ENCODE measurements at regions not wholly inside any gene's neighbourhood (a gene's known extent, or its start where the extent isn't known, plus 50 kb on each side); places are given as distances from the start of the nearest gene placed in this dataset.

GRCh38 chr20:6831461-6831860, 64.0 kb downstream of the BMP2 start:
- ChIA-PET CTCF (interaction anchor here (0.6 kb wide), 1 partner anchor 812 kb away, joined by 10 read pairs; no protein-coding TSS in a partner anchor), POLR2A (no interaction called here)
- Histone ChIP-seq H3K9me3 (ENCODE audit: control insufficient read depth, insufficient read depth, low read depth, low read length) (no peaks in the 10 kb centered on the region), H3K27ac (ENCODE audit: low read length) (no peak overlapping the region), H3K4me3 (ENCODE audit: low read depth in 2 of 2, low read length in 2 of 2) (no peak overlapping the region), H3K36me3 (ENCODE audit: control insufficient read depth, insufficient read depth, low read length) (no peaks in the 10 kb centered on the region), H3K27me3 (ENCODE audit: control insufficient read depth, insufficient read depth, low read length) (no peaks in the 10 kb centered on the region), H3K4me1 (ENCODE audit: control insufficient read depth, insufficient read depth, low read length) (no peaks in the 10 kb centered on the region)
- DNase-seq (ENCODE audit: low read depth, low spot score) (no peak), ATAC-seq (no peak)
- no peak for TF ChIP-seq TCF7L2 (IDR thresholded peaks at IDR 0.05; ENCODE audit: low read depth, low read length)
- TF ChIP-seq POLR2AphosphoS5 (IDR thresholded peaks at IDR 0.05; ENCODE audit: low read depth, low read length), result no peak
- no peak for TF ChIP-seq REST (IDR thresholded peaks at IDR 0.05; ENCODE audit: insufficient read depth in 1 of 2, low read depth in 2 of 2, low read length in 1 of 2)
- no peak for TF ChIP-seq CTCF (IDR thresholded peaks at IDR 0.05)
- TF ChIP-seq SIN3A (IDR thresholded peaks at IDR 0.05; ENCODE audit: borderline replicate concordance, insufficient read depth, low read depth, low read length), result no peak
- BruUV-seq (replicated peaks), result no TSS peak
- intact Hi-C loops (cut with micrococcal nuclease; ENCODE audit: unreplicated experiment) (no loop called here), in situ Hi-C loops (cut with HindIII; ENCODE audit: low pct_unique_long_range_greater_than_20kb, low sequenced_read_pairs) (no loop called here)

- POLR2A ChIA-PET, result no interaction called here
- no peak for DNase-seq (ENCODE audit: low read depth, low spot score)
- Histone ChIP-seq H3K9me3 (ENCODE audit: control insufficient read depth, insufficient read depth, low read depth, low read length) (no peaks in the 10 kb centered on the region), H3K4me1 (ENCODE audit: control insufficient read depth, insufficient read depth, low read length) (no peaks in the 10 kb centered on the region), H3K27ac (ENCODE audit: low read length) (no peak overlapping the region), H3K36me3 (ENCODE audit: control insufficient read depth, insufficient read depth, low read length) (no peaks in the 10 kb centered on the region), H3K4me3 (ENCODE audit: low read depth in 2 of 2, low read length in 2 of 2) (no peak overlapping the region), H3K27me3 (ENCODE audit: control insufficient read depth, insufficient read depth, low read length) (no peaks in the 10 kb centered on the region)
- in situ Hi-C loops (cut with HindIII; ENCODE audit: low pct_unique_long_range_greater_than_20kb, low sequenced_read_pairs), result no loop called here
- CTCF ChIA-PET, result no interaction called here
- ATAC-seq, result no peak
- BruUV-seq (replicated peaks), result no TSS peak
- TF ChIP-seq SIN3A (IDR thresholded peaks at IDR 0.05; ENCODE audit: borderline replicate concordance, insufficient read depth, low read depth, low read length) (no peak), POLR2AphosphoS5 (IDR thresholded peaks at IDR 0.05; ENCODE audit: low read depth, low read length) (no peak), CTCF (IDR thresholded peaks at IDR 0.05) (no peak), REST (IDR thresholded peaks at IDR 0.05; ENCODE audit: insufficient read depth in 1 of 2, low read depth in 2 of 2, low read length in 1 of 2) (no peak)
- intact Hi-C loops (cut with micrococcal nuclease; ENCODE audit: unreplicated experiment), result no loop called here
These were observed 65.3 kb downstream of the BMP2 start for GRCh38 chr20:6832811-6833210.

Data from Panc1 (cell line).